ENCODE measurements at regions not wholly inside any gene's neighbourhood (a gene's known extent, or its start where the extent isn't known, plus 50 kb on each side); places are given as distances from the start of the nearest gene placed in this dataset.
"Not testable (repeated sequence)": the region's sequence is repeated elsewhere in the genome, so short reads cannot be mapped to it uniquely, and the experiment has no call there.

- H2AFZ ChIP-seq (ENCODE audit: low read length) = no peak overlapping the region
- no peaks in the 10 kb centered on the region for H3K4me1 ChIP-seq (ENCODE audit: insufficient read depth, low read length)
- H4K20me1 ChIP-seq (ENCODE audit: insufficient read depth, low read length) = no peaks in the 10 kb centered on the region
- no peak overlapping the region for H3K4me3 ChIP-seq (ENCODE audit: insufficient read depth, low read length)
- H3K4me2 ChIP-seq (ENCODE audit: insufficient read depth, low read length) = no peak overlapping the region
- H3K36me3 ChIP-seq (ENCODE audit: insufficient read depth, low read length) = no peaks in the 10 kb centered on the region
- no peak for TF ChIP-seq CTCF (IDR thresholded peaks at IDR 0.05; ENCODE audit: extremely low read depth, low read depth, low read length)
- no peaks in the 10 kb centered on the region for H3K79me2 ChIP-seq (ENCODE audit: insufficient read depth, low read length)
- no peak overlapping the region for H3K27ac ChIP-seq (ENCODE audit: low read depth, low read length)
- DNase-seq (ENCODE audit: insufficient read length, low spot score, missing footprints) = no peak
- H3K27me3 ChIP-seq (ENCODE audit: insufficient read depth, low read length) = peaks cover 4% of the 10 kb centered on the region
- H3K9me3 ChIP-seq (ENCODE audit: low read depth, low read length) = no peaks in the 10 kb centered on the region
These were observed 206.3 kb upstream of the B3GALT2 start for GRCh38 chr1:193392686-193393085.

DNA sequence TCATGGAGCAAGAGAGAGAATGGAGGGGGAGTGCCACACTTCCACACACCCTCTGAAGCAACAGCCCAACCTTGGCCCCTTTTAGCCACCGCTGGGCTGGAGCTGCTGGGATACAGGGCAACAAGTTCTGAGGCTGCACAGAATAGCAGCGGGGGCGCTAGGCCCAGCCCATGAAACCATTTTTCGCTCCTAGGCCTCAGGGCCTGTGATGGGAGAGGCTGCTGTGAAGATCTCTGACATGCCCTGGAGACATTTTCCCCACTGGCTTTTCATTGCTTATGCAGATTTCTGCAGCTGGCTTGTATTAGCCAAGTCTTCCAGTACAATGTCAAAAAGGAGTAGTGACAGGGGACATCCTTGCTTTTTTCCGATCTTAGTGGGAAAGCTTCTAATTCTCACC lies 202.3 kb upstream of the B3GALT2 start:
- Histone ChIP-seq H2AFZ (ENCODE audit: low read length) (no peak overlapping the region), H3K79me2 (ENCODE audit: insufficient read depth, low read length) (no peaks in the 10 kb centered on the region), H4K20me1 (ENCODE audit: insufficient read depth, low read length) (no peaks in the 10 kb centered on the region), H3K4me2 (ENCODE audit: insufficient read depth, low read length) (no peak overlapping the region), H3K4me3 (ENCODE audit: insufficient read depth, low read length) (no peak overlapping the region), H3K36me3 (ENCODE audit: insufficient read depth, low read length) (no peaks in the 10 kb centered on the region), H3K4me1 (ENCODE audit: insufficient read depth, low read length) (no peaks in the 10 kb centered on the region), H3K27ac (ENCODE audit: low read depth, low read length) (no peak overlapping the region), H3K27me3 (ENCODE audit: insufficient read depth, low read length) (no peaks in the 10 kb centered on the region), H3K9me3 (ENCODE audit: low read depth, low read length) (no peaks in the 10 kb centered on the region)
- DNase-seq (ENCODE audit: insufficient read length, low spot score, missing footprints) = no peak
- TF ChIP-seq CTCF (IDR thresholded peaks at IDR 0.05; ENCODE audit: extremely low read depth, low read depth, low read length) = no peak

DNA sequence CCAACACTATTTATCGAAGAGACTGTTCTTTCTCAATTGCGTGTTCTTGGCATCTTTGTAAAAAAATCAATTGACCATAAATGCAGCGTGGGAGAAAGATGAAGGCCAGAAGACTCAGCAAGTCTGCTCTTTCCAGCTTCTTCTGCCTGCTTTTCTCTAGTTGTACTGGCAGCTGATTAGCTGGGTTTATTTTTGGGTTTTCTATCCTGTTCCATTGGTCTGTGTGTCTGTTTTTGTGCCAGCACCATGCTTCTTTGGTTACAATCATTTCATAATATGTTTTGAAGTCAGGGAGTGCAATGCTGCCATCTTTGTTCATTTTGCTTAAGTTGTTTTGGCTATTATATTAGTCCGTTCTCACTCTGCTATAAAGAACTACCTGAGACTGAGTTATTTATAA lies 201.8 kb upstream of the B3GALT2 start:
- no peaks in the 10 kb centered on the region for H3K36me3 ChIP-seq (ENCODE audit: insufficient read depth, low read length)
- H3K4me3 ChIP-seq (ENCODE audit: insufficient read depth, low read length) = no peak overlapping the region
- no peak for DNase-seq (ENCODE audit: insufficient read length, low spot score, missing footprints)
- no peak for TF ChIP-seq CTCF (IDR thresholded peaks at IDR 0.05; ENCODE audit: extremely low read depth, low read depth, low read length)
- no peak overlapping the region for H3K4me2 ChIP-seq (ENCODE audit: insufficient read depth, low read length)
- no peaks in the 10 kb centered on the region for H4K20me1 ChIP-seq (ENCODE audit: insufficient read depth, low read length)
- no peaks in the 10 kb centered on the region for H3K9me3 ChIP-seq (ENCODE audit: low read depth, low read length)
- H3K27me3 ChIP-seq (ENCODE audit: insufficient read depth, low read length) = no peaks in the 10 kb centered on the region
- no peaks in the 10 kb centered on the region for H3K4me1 ChIP-seq (ENCODE audit: insufficient read depth, low read length)
- H2AFZ ChIP-seq (ENCODE audit: low read length) = no peak overlapping the region
- no peaks in the 10 kb centered on the region for H3K79me2 ChIP-seq (ENCODE audit: insufficient read depth, low read length)
- H3K27ac ChIP-seq (ENCODE audit: low read depth, low read length) = no peak overlapping the region

DNA sequence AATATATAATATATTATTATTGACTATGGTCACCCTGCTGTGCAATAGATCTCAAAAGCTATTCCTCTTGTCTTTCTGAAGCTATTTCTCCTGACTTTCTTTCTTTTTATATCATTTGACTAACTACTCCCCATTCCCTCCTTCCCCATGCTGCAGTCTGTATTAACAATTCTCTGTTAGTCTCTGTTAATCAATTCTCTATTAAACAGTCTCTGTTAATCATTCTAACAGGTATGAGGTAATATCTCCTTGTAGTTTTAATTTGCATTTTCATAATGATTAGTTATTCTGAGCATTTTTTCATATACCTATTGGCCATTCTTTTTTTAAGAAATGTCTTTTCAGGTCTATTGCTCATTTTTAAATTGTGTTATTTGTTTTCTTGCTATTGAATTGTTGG lies 201.0 kb upstream of the B3GALT2 start:
- Histone ChIP-seq H3K27me3 (ENCODE audit: insufficient read depth, low read length) (no peaks in the 10 kb centered on the region), H3K36me3 (ENCODE audit: insufficient read depth, low read length) (no peaks in the 10 kb centered on the region), H3K4me1 (ENCODE audit: insufficient read depth, low read length) (no peaks in the 10 kb centered on the region), H3K9me3 (ENCODE audit: low read depth, low read length) (no peaks in the 10 kb centered on the region), H3K79me2 (ENCODE audit: insufficient read depth, low read length) (no peaks in the 10 kb centered on the region), H4K20me1 (ENCODE audit: insufficient read depth, low read length) (no peaks in the 10 kb centered on the region), H3K4me3 (ENCODE audit: insufficient read depth, low read length) (no peak overlapping the region), H3K4me2 (ENCODE audit: insufficient read depth, low read length) (no peak overlapping the region), H3K27ac (ENCODE audit: low read depth, low read length) (no peak overlapping the region), H2AFZ (ENCODE audit: low read length) (no peak overlapping the region)
- no peak for DNase-seq (ENCODE audit: insufficient read length, low spot score, missing footprints)
- no peak for TF ChIP-seq CTCF (IDR thresholded peaks at IDR 0.05; ENCODE audit: extremely low read depth, low read depth, low read length)

DNA sequence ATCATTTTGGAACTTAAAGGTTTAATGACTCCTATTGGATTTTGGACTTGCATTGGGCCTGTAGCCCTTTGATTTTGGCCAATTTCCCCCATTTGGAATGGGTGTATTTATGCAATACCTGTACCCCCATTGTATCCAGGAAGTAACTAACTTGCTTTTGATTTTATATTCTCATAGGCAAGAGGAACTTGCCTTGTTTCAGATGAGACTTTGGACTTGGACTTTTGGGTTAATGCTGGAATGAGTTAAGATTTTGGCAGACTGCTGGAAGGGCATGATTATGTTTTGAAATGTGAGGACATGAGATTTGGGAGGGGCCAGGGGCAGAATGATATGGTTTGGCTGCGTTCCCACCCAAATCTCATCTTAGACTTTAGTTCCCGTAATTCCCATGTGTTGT lies 192.0 kb upstream of the B3GALT2 start:
- H3K4me3 ChIP-seq (ENCODE audit: insufficient read depth, low read length); H2AFZ ChIP-seq (ENCODE audit: low read length); DNase-seq (ENCODE audit: insufficient read length, low spot score, missing footprints); H3K27ac ChIP-seq (ENCODE audit: low read depth, low read length); H4K20me1 ChIP-seq (ENCODE audit: insufficient read depth, low read length); H3K27me3 ChIP-seq (ENCODE audit: insufficient read depth, low read length); H3K4me2 ChIP-seq (ENCODE audit: insufficient read depth, low read length); H3K36me3 ChIP-seq (ENCODE audit: insufficient read depth, low read length); H3K4me1 ChIP-seq (ENCODE audit: insufficient read depth, low read length); H3K79me2 ChIP-seq (ENCODE audit: insufficient read depth, low read length); H3K9me3 ChIP-seq (ENCODE audit: low read depth, low read length): not testable (repeated sequence)

Measured in osteoblast (primary cell).